Lung (tissue), 11 donors: ENCODE measurements at regions not wholly inside any gene's neighbourhood (a gene's known extent, or its start where the extent isn't known, plus 50 kb on each side); places are given as distances from the start of the nearest gene placed in this dataset.
"Not testable (repeated sequence)": the region's sequence is repeated elsewhere in the genome, so short reads cannot be mapped to it uniquely, and the experiment has no call there.

ENCODE experiments used
- ATAC-seq: fragments of 200-7000 bp; cut with Tn5 transposase; one replicate; pipeline ENCODE4 v1.9.1; 2020; ENCODE audit warnings: moderate number of reproducible peaks; ENCODE audit not compliant: insufficient read depth, low FRiP score
- DNase-seq, 3 donors: peaks; one replicate each; pipeline ENCODE4 v3.0.0-alpha.2; 2013 to 2017
- H3K27ac ChIP-seq, 2 donors: one replicate each; pipeline ENCODE4 v1.5.1; 2013; ENCODE audit warnings: mild to moderate bottlenecking in 2 of 2, moderate library complexity in 2 of 2, control low read depth in 1 of 2, inconsistent platforms in 1 of 2, low read depth in 1 of 2, low read length in 1 of 2
- H3K27me3 ChIP-seq, 3 donors: one replicate each; pipeline ENCODE4 v1.5.1; 2013; ENCODE audit warnings: low read length in 2 of 3; ENCODE audit not compliant: control insufficient read depth in 3 of 3, insufficient read depth in 3 of 3
- H3K36me3 ChIP-seq, 4 donors: one replicate each; pipeline ENCODE4 v1.5.1; 2013; ENCODE audit warnings: low read length in 4 of 4, mild to moderate bottlenecking in 1 of 4, moderate library complexity in 1 of 4; ENCODE audit not compliant: control insufficient read depth in 4 of 4, insufficient read depth in 4 of 4
- H3K4me1 ChIP-seq, 5 donors: one replicate each; pipeline ENCODE4 v1.5.1; 2013; ENCODE audit warnings: low read length in 5 of 5, mild to moderate bottlenecking in 2 of 5, moderate library complexity in 1 of 5; ENCODE audit not compliant: control insufficient read depth in 5 of 5, insufficient read depth in 5 of 5
- H3K4me3 ChIP-seq: one replicate; pipeline ENCODE4 v1.5.1; 2013; ENCODE audit warnings: mild to moderate bottlenecking, control low read depth, moderate library complexity
- H3K9ac ChIP-seq, 2 donors: one replicate each; pipeline ENCODE4 v1.5.1; 2013; ENCODE audit warnings: low read length in 2 of 2, control low read depth in 1 of 2; ENCODE audit not compliant: insufficient read depth in 1 of 2
- H3K9me3 ChIP-seq, 4 donors: one replicate each; pipeline ENCODE4 v1.5.1; 2013; ENCODE audit warnings: low read length in 3 of 4, mild to moderate bottlenecking in 1 of 4, moderate library complexity in 1 of 4; ENCODE audit not compliant: control insufficient read depth in 4 of 4, insufficient read depth in 3 of 4
- WGBS, 2 donors: extraction: QIAGEN DNeasy Blood & Tissue Kit; methylation state at CpG; one replicate each; pipeline ENCODE4 v1.1.7; 2013; 5-methylcytosine and 5-hydroxymethylcytosine counted together
- TF ChIP-seq, protein P1 (sequence below): IDR thresholded peaks from 2 replicates; pipeline ENCODE4 v1.5.1; 2012; ENCODE audit warnings: mild to moderate bottlenecking; ENCODE audit errors: control extremely low read depth, extremely low read depth
- donor health status: control.
- donor health status: control.
- donor health status: Bipolar disorder and iron deficiency.
- donor health status: healthy.
- donor health status: DM: yes; HTN: yes; CAD: no.

DNA sequence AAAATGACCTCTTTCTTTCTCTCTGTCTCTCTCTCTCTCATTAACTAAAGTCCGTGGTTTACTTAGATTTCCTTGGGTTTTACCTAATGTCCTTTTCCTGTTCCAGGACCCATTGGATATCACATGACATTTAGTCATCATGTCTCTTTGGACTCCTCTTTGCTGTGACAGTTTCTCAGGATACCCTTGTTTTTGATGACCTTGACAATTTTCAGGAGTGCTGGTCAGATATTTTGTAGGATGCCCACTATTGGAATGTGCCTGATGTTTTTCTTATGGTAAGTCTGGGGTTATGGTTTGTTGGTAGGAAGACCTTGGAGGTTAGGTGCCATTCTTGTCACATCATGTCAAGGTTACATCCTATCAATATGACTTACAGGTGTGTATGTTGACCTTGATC lies 199.2 kb upstream of the HTR1E start:
- Histone ChIP-seq H3K9me3 (peaks cover 0 to 3% (median under 1%) of the 10 kb centered on the region in 4 donors), H3K27ac (no peak overlapping the region), H3K27me3 (no peaks in the 10 kb centered on the region), H3K4me1 (no peaks in the 10 kb centered on the region), H3K36me3 (no peaks in the 10 kb centered on the region), H3K4me3 (no peak overlapping the region), H3K9ac (no peak overlapping the region)
- ATAC-seq (no peak), DNase-seq (no peak)
- WGBS, 2 donors, result 91 to 97% methylated on average over 1 of the region's 1 CpG
- TF ChIP-seq, protein P1, sequence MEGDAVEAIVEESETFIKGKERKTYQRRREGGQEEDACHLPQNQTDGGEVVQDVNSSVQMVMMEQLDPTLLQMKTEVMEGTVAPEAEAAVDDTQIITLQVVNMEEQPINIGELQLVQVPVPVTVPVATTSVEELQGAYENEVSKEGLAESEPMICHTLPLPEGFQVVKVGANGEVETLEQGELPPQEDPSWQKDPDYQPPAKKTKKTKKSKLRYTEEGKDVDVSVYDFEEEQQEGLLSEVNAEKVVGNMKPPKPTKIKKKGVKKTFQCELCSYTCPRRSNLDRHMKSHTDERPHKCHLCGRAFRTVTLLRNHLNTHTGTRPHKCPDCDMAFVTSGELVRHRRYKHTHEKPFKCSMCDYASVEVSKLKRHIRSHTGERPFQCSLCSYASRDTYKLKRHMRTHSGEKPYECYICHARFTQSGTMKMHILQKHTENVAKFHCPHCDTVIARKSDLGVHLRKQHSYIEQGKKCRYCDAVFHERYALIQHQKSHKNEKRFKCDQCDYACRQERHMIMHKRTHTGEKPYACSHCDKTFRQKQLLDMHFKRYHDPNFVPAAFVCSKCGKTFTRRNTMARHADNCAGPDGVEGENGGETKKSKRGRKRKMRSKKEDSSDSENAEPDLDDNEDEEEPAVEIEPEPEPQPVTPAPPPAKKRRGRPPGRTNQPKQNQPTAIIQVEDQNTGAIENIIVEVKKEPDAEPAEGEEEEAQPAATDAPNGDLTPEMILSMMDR, result no peak

DNA sequence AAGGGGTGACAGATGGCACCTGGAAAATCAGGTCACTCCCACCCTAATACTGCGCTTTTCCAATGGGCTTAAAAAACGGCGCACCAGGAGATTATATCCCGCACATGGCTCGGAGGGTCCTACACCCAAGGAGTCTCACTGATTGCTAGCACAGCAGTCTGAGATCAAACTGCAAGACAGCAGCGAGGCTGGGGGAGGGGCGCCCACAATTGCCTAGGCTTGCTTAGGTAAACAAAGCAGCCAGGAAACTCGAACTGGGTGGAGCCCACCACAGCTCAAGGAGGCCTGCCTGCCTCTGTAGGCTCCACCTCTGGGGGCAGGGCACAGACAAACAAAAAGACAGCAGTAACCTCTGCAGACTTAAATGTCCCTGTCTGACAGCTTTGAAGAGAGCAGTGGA lies 205.7 kb upstream of the HTR1E start:
- DNase-seq, result not testable (repeated sequence)
- 85 to 88% methylated on average over 8 of the region's 8 CpGs for WGBS, 2 donors

DNA sequence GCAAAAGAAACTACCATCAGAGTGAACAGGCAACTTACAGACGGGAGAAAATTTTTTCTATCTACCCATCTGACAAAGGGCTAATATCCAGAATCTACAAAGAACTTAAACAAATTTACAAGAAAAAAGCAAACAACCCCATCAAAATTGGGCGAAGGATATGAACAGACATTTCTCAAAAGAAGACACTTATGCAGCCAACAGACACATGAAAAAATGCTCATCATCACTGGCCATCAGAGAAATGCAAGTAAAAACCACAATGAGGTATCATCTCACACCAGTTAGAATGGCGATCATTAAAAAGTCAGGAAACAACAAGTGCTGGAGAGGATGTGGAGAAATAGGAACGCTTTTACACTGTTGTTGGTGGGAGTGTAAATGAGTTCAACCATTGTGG lies 206.6 kb upstream of the HTR1E start:
- ATAC-seq, DNase-seq, H3K27ac ChIP-seq, H3K27me3 ChIP-seq, H3K4me1 ChIP-seq, H3K36me3 ChIP-seq, H3K9me3 ChIP-seq, H3K9ac ChIP-seq, H3K4me3 ChIP-seq: not testable (repeated sequence)
- 89 to 91% methylated on average over 4 of the region's 4 CpGs for WGBS, 2 donors

More for the DNA sequence above, 205.7 kb upstream of the HTR1E start:
- not testable (repeated sequence) for H3K4me1 ChIP-seq, H3K9ac ChIP-seq, ATAC-seq, H3K4me3 ChIP-seq, H3K36me3 ChIP-seq, H3K9me3 ChIP-seq, H3K27ac ChIP-seq, H3K27me3 ChIP-seq

DNA sequence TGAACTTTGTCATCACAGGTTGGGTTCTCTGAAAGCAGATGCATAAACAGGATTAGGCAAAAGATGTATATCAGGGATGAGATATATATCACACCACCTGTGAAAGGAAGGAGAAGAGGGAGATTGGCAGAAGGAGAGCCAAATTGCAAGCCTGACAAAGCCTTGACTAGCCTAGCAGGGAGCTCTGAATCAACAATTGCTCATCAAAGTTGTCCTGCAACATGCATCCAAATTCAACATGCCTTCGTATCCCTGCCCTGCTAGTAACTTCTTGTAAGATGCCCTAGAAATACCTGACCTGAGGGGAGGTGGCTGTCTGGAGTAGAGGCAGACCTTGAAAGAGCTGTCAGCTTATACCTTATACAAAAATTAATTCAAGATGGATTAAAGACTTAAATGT lies 207.1 kb upstream of the HTR1E start:
- Histone ChIP-seq H3K36me3 (no peaks in the 10 kb centered on the region), H3K4me3 (no peak overlapping the region), H3K9me3 (peaks cover 0 to 7% (median 2%) of the 10 kb centered on the region in 4 donors), H3K27me3 (no peaks in the 10 kb centered on the region), H3K9ac (no peak overlapping the region), H3K4me1 (no peaks in the 10 kb centered on the region), H3K27ac (no peak overlapping the region)
- DNase-seq, result no peak
- 2 to 55% methylated on average over 1 of the region's 1 CpG for WGBS, 2 donors
- no peak for ATAC-seq
- TF ChIP-seq, protein P1, result no peak

DNA sequence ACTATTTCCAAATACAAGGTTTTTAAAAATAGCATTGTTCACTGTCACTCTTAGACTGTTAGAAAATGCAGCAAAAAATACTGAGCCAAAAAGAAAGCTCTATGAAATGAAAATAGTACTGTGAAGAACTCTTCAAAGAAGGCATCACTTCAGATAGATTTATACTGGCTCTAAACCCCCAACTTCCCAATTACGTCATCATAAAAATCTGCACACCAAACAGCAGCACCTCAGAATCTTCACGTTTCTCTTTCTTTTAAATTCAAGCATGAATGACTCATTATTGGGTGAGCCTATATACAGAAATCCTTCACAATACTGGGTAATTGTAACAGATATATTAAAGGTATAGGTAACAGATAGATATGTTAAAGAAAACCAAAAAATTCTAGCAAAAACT lies 208.4 kb upstream of the HTR1E start:
- H3K9ac ChIP-seq, result no peak overlapping the region
- WGBS, 2 donors, result 73 to 90% methylated on average over 2 of the region's 2 CpGs
- peaks cover 0 to 4% (median 0%) of the 10 kb centered on the region in 5 donors for H3K4me1 ChIP-seq
- no peak for ATAC-seq
- no peak overlapping the region for H3K4me3 ChIP-seq
- no peaks in the 10 kb centered on the region for H3K27me3 ChIP-seq
- no peaks in the 10 kb centered on the region for H3K36me3 ChIP-seq
- no peak overlapping the region for H3K27ac ChIP-seq
- H3K9me3 ChIP-seq, result peaks cover 0 to 7% (median 2%) of the 10 kb centered on the region in 4 donors
- TF ChIP-seq, protein P1, result no peak
- no peak for DNase-seq
